Aorta (tissue), 5 donors: ENCODE measurements at regions not wholly inside any gene's neighbourhood (a gene's known extent, or its start where the extent isn't known, plus 50 kb on each side); places are given as distances from the start of the nearest gene placed in this dataset.
"Not testable (repeated sequence)": the region's sequence is repeated elsewhere in the genome, so short reads cannot be mapped to it uniquely, and the experiment has no call there.

ENCODE experiments used
- ATAC-seq: fragments of 200-7000 bp; cut with Tn5 transposase; one replicate; pipeline ENCODE4 v1.9.1; 2022; ENCODE audit warnings: moderate library complexity; ENCODE audit not compliant: low FRiP score
- DNase-seq, 2 donors: peaks; one replicate each; pipeline ENCODE4 v3.0.0-alpha.2; 2020
- H3K27ac ChIP-seq, 2 donors: one replicate each; pipeline ENCODE4 v1.5.1; 2013; ENCODE audit warnings: low read length in 2 of 2, mild to moderate bottlenecking in 2 of 2, moderate library complexity in 2 of 2, control low read depth in 1 of 2, inconsistent platforms in 1 of 2, low read depth in 1 of 2
- H3K27me3 ChIP-seq, 2 donors: one replicate each; pipeline ENCODE4 v1.6.1; 2013; ENCODE audit warnings: control low read depth in 1 of 2, low read length in 1 of 2, mild to moderate bottlenecking in 1 of 2, moderate library complexity in 1 of 2; ENCODE audit not compliant: insufficient read depth in 2 of 2, control insufficient read depth in 1 of 2
- H3K36me3 ChIP-seq, 2 donors: one replicate each; pipeline ENCODE4 v1.6.1; 2013; ENCODE audit warnings: control low read depth in 1 of 2, low read length in 1 of 2, mild to moderate bottlenecking in 1 of 2; ENCODE audit not compliant: insufficient read depth in 2 of 2, control insufficient read depth in 1 of 2
- H3K4me1 ChIP-seq, 2 donors: one replicate each; pipeline ENCODE4 v1.6.1; 2013; ENCODE audit warnings: low read length in 2 of 2, control low read depth in 1 of 2, mild to moderate bottlenecking in 1 of 2, moderate library complexity in 1 of 2; ENCODE audit not compliant: insufficient read depth in 2 of 2, control insufficient read depth in 1 of 2
- H3K4me3 ChIP-seq, 2 donors: one replicate each; pipeline ENCODE4 v1.5.1; 2013; ENCODE audit warnings: low read length in 2 of 2, control low read depth in 1 of 2, mild to moderate bottlenecking in 1 of 2
- H3K9me3 ChIP-seq: one replicate; pipeline ENCODE4 v1.6.1; 2013; ENCODE audit warnings: mild to moderate bottlenecking, low read length; ENCODE audit not compliant: control insufficient read depth
- WGBS, 2 donors: extraction: QIAGEN DNeasy Blood & Tissue Kit; methylation state at CpG; one replicate each; pipeline ENCODE4 v1.1.7; 2013; 5-methylcytosine and 5-hydroxymethylcytosine counted together
- intact Hi-C, 2 donors: fragments of 100-400 bp; cut with DNase I; formaldehyde crosslinking; loops; one replicate each; pipeline versions ENCODE4 v1.14.2 to v1.15.0; 2022
- donor health status: healthy with polysubstance abuse.
- donor health status: Bipolar disorder and iron deficiency.
- donor health status: DM: no; HTN: no; CAD: no.
- donor health status: DM: no; HTN: no; CAD: no.
- donor health status: DM: yes; HTN: yes; CAD: no.

GRCh38 chr20:54922096-54922495 lies 446.7 kb downstream of the DOK5 start:
- no peaks in the 10 kb centered on the region for H3K36me3 ChIP-seq
- H3K27ac ChIP-seq: no peak overlapping the region
- intact Hi-C loops: no loop called here
- peaks cover 1% of the 10 kb centered on the region for H3K9me3 ChIP-seq
- DNase-seq (no peak), ATAC-seq (no peak)
- H3K27me3 ChIP-seq: no peaks in the 10 kb centered on the region
- H3K4me1 ChIP-seq: no peaks in the 10 kb centered on the region
- WGBS, 2 donors: 63 to 64% methylated on average over 1 of the region's 1 CpG
- no peak overlapping the region for H3K4me3 ChIP-seq

GRCh38 chr20:54920491-54920890 lies 445.1 kb downstream of the DOK5 start:
- ATAC-seq: no peak
- Histone ChIP-seq H3K27me3 (no peaks in the 10 kb centered on the region), H3K4me1 (no peaks in the 10 kb centered on the region), H3K27ac (no peak overlapping the region), H3K36me3 (no peaks in the 10 kb centered on the region), H3K9me3 (peaks cover under 1% of the 10 kb centered on the region), H3K4me3 (no peak overlapping the region)
- DNase-seq: no peak
- WGBS, 2 donors: 49 to 61% methylated on average over 5 of the region's 5 CpGs
- intact Hi-C loops: no loop called here

GRCh38 chr20:54918993-54919392 lies 443.6 kb downstream of the DOK5 start:
- DNase-seq, H3K27me3 ChIP-seq, ATAC-seq, H3K9me3 ChIP-seq, H3K27ac ChIP-seq, H3K4me3 ChIP-seq, H3K36me3 ChIP-seq, H3K4me1 ChIP-seq, intact Hi-C loops: not testable (repeated sequence)
- 93 to 94% methylated on average over 19 of the region's 19 CpGs for WGBS, 2 donors

- no peaks in the 10 kb centered on the region for H3K9me3 ChIP-seq
- DNase-seq (no peak), ATAC-seq (no peak)
- H3K4me1 ChIP-seq: no peaks in the 10 kb centered on the region
- intact Hi-C loops: no loop called here
- no peak overlapping the region for H3K4me3 ChIP-seq
- H3K36me3 ChIP-seq: no peaks in the 10 kb centered on the region
- no peaks in the 10 kb centered on the region for H3K27me3 ChIP-seq
- no peak overlapping the region for H3K27ac ChIP-seq
- WGBS, 2 donors: 68 to 81% methylated on average over 1 of the region's 1 CpG
Measured at GRCh38 chr20:54914995-54915394, 439.6 kb downstream of the DOK5 start.

- H3K36me3 ChIP-seq: no peaks in the 10 kb centered on the region
- ATAC-seq: no peak
- no peak overlapping the region for H3K27ac ChIP-seq
- no peaks in the 10 kb centered on the region for H3K9me3 ChIP-seq
- no peak overlapping the region for H3K4me3 ChIP-seq
- WGBS, 2 donors: 96 to 98% methylated on average over 2 of the region's 2 CpGs
- no peak for DNase-seq
- H3K4me1 ChIP-seq: no peaks in the 10 kb centered on the region
- no peaks in the 10 kb centered on the region for H3K27me3 ChIP-seq
- intact Hi-C loops: no loop called here
Measured at GRCh38 chr20:54909702-54910101, 434.3 kb downstream of the DOK5 start.

- H3K27ac ChIP-seq, H3K9me3 ChIP-seq, DNase-seq, ATAC-seq, H3K4me1 ChIP-seq, H3K4me3 ChIP-seq, intact Hi-C loops, H3K27me3 ChIP-seq, H3K36me3 ChIP-seq: not testable (repeated sequence)
- WGBS, 2 donors: 89 to 93% methylated on average over 3 to 6 of the region's 6 CpGs
Measured at GRCh38 chr20:54906134-54906533, 430.7 kb downstream of the DOK5 start.

- DNase-seq (no peak), ATAC-seq (no peak)
- no peak overlapping the region for H3K27ac ChIP-seq
- 74 to 79% methylated on average over 6 of the region's 6 CpGs for WGBS, 2 donors
- no peak overlapping the region for H3K4me3 ChIP-seq
- intact Hi-C loops: no loop called here
- peaks cover 4% of the 10 kb centered on the region for H3K9me3 ChIP-seq
- H3K4me1 ChIP-seq: no peaks in the 10 kb centered on the region
- no peaks in the 10 kb centered on the region for H3K27me3 ChIP-seq
- H3K36me3 ChIP-seq: no peaks in the 10 kb centered on the region
Measured at GRCh38 chr20:54897787-54898186, 422.4 kb downstream of the DOK5 start.

- Histone ChIP-seq H3K36me3 (no peaks in the 10 kb centered on the region), H3K9me3 (no peaks in the 10 kb centered on the region), H3K4me1 (no peaks in the 10 kb centered on the region), H3K4me3 (no peak overlapping the region), H3K27ac (no peak overlapping the region), H3K27me3 (no peaks in the 10 kb centered on the region)
- 65 to 68% methylated on average over 3 of the region's 3 CpGs for WGBS, 2 donors
- no peak for DNase-seq
- intact Hi-C loops: no loop called here
- ATAC-seq: no peak
Measured at GRCh38 chr20:54891907-54892306, 416.5 kb downstream of the DOK5 start.

- Histone ChIP-seq H3K4me1 (no peaks in the 10 kb centered on the region), H3K4me3 (no peak overlapping the region), H3K9me3 (no peaks in the 10 kb centered on the region), H3K27me3 (no peaks in the 10 kb centered on the region), H3K27ac (no peak overlapping the region), H3K36me3 (no peaks in the 10 kb centered on the region)
- DNase-seq: no peak
- intact Hi-C loops: no loop called here
- 75 to 79% methylated on average over 1 of the region's 1 CpG for WGBS, 2 donors
- no peak for ATAC-seq
Measured at GRCh38 chr20:54879393-54879792, 404.0 kb downstream of the DOK5 start.
